IMR-90 (cell line): ENCODE measurements at regions not wholly inside any gene's neighbourhood (a gene's known extent, or its start where the extent isn't known, plus 50 kb on each side); places are given as distances from the start of the nearest gene placed in this dataset.

Experiments used
- ATAC-seq: fragments of 200-7000 bp; cut with Tn5 transposase; 2 replicates; pipeline ENCODE4 v1.9.1; 2020; ENCODE audit warnings: low read depth, mild to moderate bottlenecking, moderate library complexity
- BruUV-seq: library from RNA; stranded (reverse); fragments of 400-500 nt; replicated peaks from 2 replicates; lab custom pipeline; 2021; lab: Mats Ljungman, UMichigan
- CTCF ChIA-PET: fragments of 300-600 bp; formaldehyde crosslinking; extraction: SDS; loops from one replicate; lab custom pipeline; 2021; ENCODE audit warnings: antibody characterized with exemption; lab: Yijun Ruan, JAX
- POLR2A ChIA-PET: fragments of 300-600 bp; sonication (Branson Sonifier 250); formaldehyde crosslinking; loops from one replicate; lab custom pipeline; 2022; ENCODE audit warnings: antibody characterized with exemption; ENCODE audit not compliant: unreplicated experiment; lab: Charles Lee
- DNase-seq: peaks from one replicate; pipeline ENCODE4 v3.0.0; 2013
- H2AFZ ChIP-seq: replicated peaks from 2 replicates; pipeline ENCODE3; 2013; ENCODE audit warnings: low read length, mild to moderate bottlenecking; ENCODE audit not compliant: poor library complexity
- H2AK5ac ChIP-seq: 2 replicates; pipeline ENCODE4 v1.6.1; 2013; ENCODE audit warnings: low read depth, low read length, inconsistent platforms
- H2AK9ac ChIP-seq: replicated peaks from 2 replicates; pipeline ENCODE3; 2013; ENCODE audit warnings: mild to moderate bottlenecking, low read depth, low read length, moderate library complexity; ENCODE audit not compliant: poor library complexity
- H2BK120ac ChIP-seq: 2 replicates; pipeline ENCODE4 v1.6.1; 2013; ENCODE audit warnings: low read depth, low read length, inconsistent platforms
- H2BK15ac ChIP-seq: 3 replicates; pipeline ENCODE4 v1.6.1; 2013; ENCODE audit warnings: low read depth, low read length, inconsistent platforms
- H2BK20ac ChIP-seq: 2 replicates; pipeline ENCODE4 v1.6.1; 2013; ENCODE audit warnings: low read depth, mild to moderate bottlenecking, inconsistent platforms, low read length, moderate library complexity
- H2BK5ac ChIP-seq: 2 replicates; pipeline ENCODE4 v1.6.1; 2013; ENCODE audit warnings: mild to moderate bottlenecking, low read depth, low read length, inconsistent platforms; ENCODE audit not compliant: poor library complexity, severe bottlenecking
- H3K14ac ChIP-seq: replicated peaks from 2 replicates; pipeline ENCODE4 v1.6.1; 2013; ENCODE audit warnings: low read depth, low read length, inconsistent platforms
- H3K18ac ChIP-seq: 2 replicates; pipeline ENCODE4 v1.6.1; 2013; ENCODE audit warnings: low read depth, low read length, control low read depth
- H3K23ac ChIP-seq: 2 replicates; pipeline ENCODE4 v1.6.1; 2013; ENCODE audit warnings: low read depth, low read length, inconsistent platforms
- H3K27ac ChIP-seq: 2 replicates; pipeline ENCODE4 v1.5.1; 2013; ENCODE audit warnings: mild to moderate bottlenecking, control low read depth, low read length; ENCODE audit not compliant: insufficient read depth
- H3K27me3 ChIP-seq: 2 replicates; pipeline ENCODE4 v1.6.1; 2013; ENCODE audit warnings: low read length; ENCODE audit not compliant: control insufficient read depth, insufficient read depth
- H3K36me3 ChIP-seq: 2 replicates; pipeline ENCODE4 v1.6.1; 2013; ENCODE audit warnings: low read length, mixed read lengths; ENCODE audit not compliant: control insufficient read depth, insufficient read depth
- H3K4ac ChIP-seq: 2 replicates; pipeline ENCODE4 v1.6.1; 2013; ENCODE audit warnings: low read depth, low read length, inconsistent platforms
- H3K4me1 ChIP-seq: 2 replicates; pipeline ENCODE4 v1.6.1; 2013; ENCODE audit warnings: low read length, mixed read lengths; ENCODE audit not compliant: control insufficient read depth, insufficient read depth
- H3K4me2 ChIP-seq: 2 replicates; pipeline ENCODE4 v1.6.1; 2013; ENCODE audit warnings: low read depth, mild to moderate bottlenecking, control low read depth, low read length, moderate library complexity
- H3K4me3 ChIP-seq: 2 replicates; pipeline ENCODE4 v1.5.1; 2013; ENCODE audit warnings: low read depth, mild to moderate bottlenecking, control low read depth, low read length, moderate library complexity; ENCODE audit not compliant: insufficient read depth
- H3K56ac ChIP-seq: 2 replicates; pipeline ENCODE4 v1.6.1; 2013; ENCODE audit warnings: low read length, inconsistent platforms; ENCODE audit not compliant: insufficient read depth; ENCODE audit errors: extremely low read depth
- H3K79me1 ChIP-seq, 2 experiments: 2 replicates each; pipeline ENCODE4 v1.6.1; 2013; ENCODE audit warnings: low read length in 2 of 2, inconsistent platforms in 1 of 2, low read depth in 1 of 2
- H3K9ac ChIP-seq: 2 replicates; pipeline ENCODE4 v1.6.1; 2013; ENCODE audit warnings: low read depth, low read length, control low read depth
- H3K9me1 ChIP-seq: 2 replicates; pipeline ENCODE4 v1.6.1; 2013; ENCODE audit warnings: low read length, inconsistent platforms; ENCODE audit not compliant: insufficient read depth
- H3K9me3 ChIP-seq: 2 replicates; pipeline ENCODE4 v1.6.1; 2013; ENCODE audit warnings: low read length; ENCODE audit not compliant: control insufficient read depth, insufficient read depth
- H4K20me1 ChIP-seq: 2 replicates; pipeline ENCODE4 v1.6.1; 2013; ENCODE audit warnings: low read length, inconsistent platforms; ENCODE audit not compliant: insufficient read depth
- H4K5ac ChIP-seq: 2 replicates; pipeline ENCODE4 v1.6.1; 2013; ENCODE audit warnings: mild to moderate bottlenecking, low read depth, low read length, control low read depth
- H4K8ac ChIP-seq, 2 experiments: 2 replicates each; pipeline ENCODE4 v1.6.1; 2013; ENCODE audit warnings: low read depth in 2 of 2, low read length in 2 of 2, control low read depth in 1 of 2, inconsistent platforms in 1 of 2
- H4K91ac ChIP-seq: 2 replicates; pipeline ENCODE4 v1.6.1; 2013; ENCODE audit warnings: low read depth, low read length, inconsistent platforms; ENCODE audit not compliant: insufficient read depth
- CHD1 ChIP-seq: IDR thresholded peaks from 2 replicates; pipeline ENCODE4 v1.6.1; 2012; ENCODE audit warnings: low read depth, low read length, improper control_type of control experiment
- ELK1 ChIP-seq: fragments of 150-350 bp; IDR thresholded peaks from 2 replicates; pipeline ENCODE4 v1.6.1; 2016; ENCODE audit warnings: low read depth, mild to moderate bottlenecking, low read length, moderate library complexity, borderline replicate concordance
- FOS ChIP-seq: fragments of 150-350 bp; IDR thresholded peaks from 2 replicates; pipeline ENCODE4 v1.6.1; 2016; ENCODE audit warnings: low read depth, low read length
- RAD21 ChIP-seq: IDR thresholded peaks from 2 replicates; pipeline ENCODE4 v1.6.1; 2012; ENCODE audit warnings: low read length, improper control_type of control experiment
- USF2 ChIP-seq: fragments of 150-350 bp; IDR thresholded peaks from 2 replicates; pipeline ENCODE4 v1.6.1; 2017; ENCODE audit warnings: mild to moderate bottlenecking, antibody characterized with exemption, low read length, low read depth
- dilution Hi-C: fragments of 300-500 bp; cut with HindIII; formaldehyde crosslinking; loops from one replicate; pipeline ENCODE4 v1.14.3; 2018; ENCODE audit warnings: low sequenced_read_pairs; ENCODE audit not compliant: unreplicated experiment
- in situ Hi-C: fragments of 300-500 bp; cut with MboI; formaldehyde crosslinking; loops from 3 replicates; pipeline ENCODE4 v1.14.3; 2019; ENCODE audit warnings: low sequenced_read_pairs, inconsistent platforms, mixed read lengths
- intact Hi-C: fragments of 100-400 bp; cut with micrococcal nuclease; formaldehyde crosslinking; loops from 2 replicates; pipeline ENCODE4 v1.10.0; 2022

- Histone ChIP-seq H2AK5ac (no peak overlapping the region), H4K8ac (no peak overlapping the region), H3K18ac (no peak overlapping the region), H2AFZ (no peak overlapping the region), H3K27me3 (no peaks in the 10 kb centered on the region), H3K27ac (no peak overlapping the region), H3K56ac (no peak overlapping the region), H3K9ac (no peak overlapping the region), H3K4me1 (no peaks in the 10 kb centered on the region), H2BK15ac (no peak overlapping the region), H3K4ac (no peak overlapping the region), H2BK120ac (no peak overlapping the region), H3K4me3 (no peak overlapping the region), H3K9me1 (no peaks in the 10 kb centered on the region), H2BK20ac (no peak overlapping the region), H2BK5ac (no peak overlapping the region), H3K14ac (no peak overlapping the region), H4K5ac (no peak overlapping the region), H3K36me3 (no peaks in the 10 kb centered on the region), H4K20me1 (no peaks in the 10 kb centered on the region), H3K23ac (no peak overlapping the region), H4K91ac (no peak overlapping the region), H3K79me1 (no peaks in the 10 kb centered on the region), H3K4me2 (no peak overlapping the region), H3K9me3 (no peaks in the 10 kb centered on the region), H2AK9ac (no peak overlapping the region)
- intact Hi-C loops: no loop called here
- ChIA-PET CTCF (no interaction called here), POLR2A (no interaction called here)
- DNase-seq: no peak
- dilution Hi-C loops: no loop called here
- ATAC-seq: no peak
- in situ Hi-C loops: no loop called here
- BruUV-seq: no TSS peak
- TF ChIP-seq USF2 (no peak), ELK1 (no peak), CHD1 (no peak), FOS (no peak), RAD21 (no peak)
Measured at GRCh38 chr3:34157491-34157890, 359.1 kb downstream of the PDCD6IP start.
